SK-N-SH (cell line): ENCODE measurements at regions not wholly inside any gene's neighbourhood (a gene's known extent, or its start where the extent isn't known, plus 50 kb on each side); places are given as distances from the start of the nearest gene placed in this dataset.

Source experiments
- CTCF ChIA-PET: fragments of 300-600, 350-600 bp; formaldehyde crosslinking; extraction: SDS; loops from one replicate; lab custom pipeline; 2021; lab: Yijun Ruan, JAX
- POLR2A ChIA-PET: fragments of 350-600 bp; sonication (Branson Sonifier 250); formaldehyde crosslinking; extraction: SDS; loops from one replicate; lab custom pipeline; 2020; ENCODE audit warnings: antibody characterized with exemption, inconsistent platforms; lab: Yijun Ruan, JAX
- DNase-seq: peaks from one replicate; pipeline ENCODE4 v3.0.0; 2012
- H2AFZ ChIP-seq: fragments of 200-600 bp; sonication (generic); 2 replicates; pipeline ENCODE4 v1.8.1; 2016; ENCODE audit warnings: antibody characterized with exemption, mild to moderate bottlenecking, low read depth
- H3F3A ChIP-seq: fragments of 200-600 bp; sonication (generic); replicated peaks from 2 replicates; pipeline ENCODE3; 2016; ENCODE audit warnings: antibody characterized with exemption, mild to moderate bottlenecking; ENCODE audit not compliant: insufficient read depth
- H3K27ac ChIP-seq, 2 experiments: fragments of 200-500 bp in 1 of 2; fragments of 200-600 bp in 1 of 2; sonication (Bioruptor generic) in 1 of 2; sonication (generic), shearing (Covaris generic) in 1 of 2; 2 replicates each; pipeline versions ENCODE4 v1.5.1 to v1.6.1; 2014 to 2016; ENCODE audit warnings: low read depth in 2 of 2, inconsistent platforms in 1 of 2, low read length in 1 of 2, mild to moderate bottlenecking in 1 of 2, mixed read lengths in 1 of 2
- H3K27me3 ChIP-seq: fragments of 200-600 bp; sonication (generic), shearing (Covaris generic); 2 replicates; pipeline ENCODE4 v1.6.1; 2016; ENCODE audit warnings: mixed run types; ENCODE audit not compliant: insufficient read depth
- H3K36me3 ChIP-seq, 2 experiments: fragments of 200-500 bp in 1 of 2; fragments of 200-600 bp in 1 of 2; sonication (Bioruptor generic) in 1 of 2; sonication (generic) in 1 of 2; replicated peaks in 1 of 2; 2 replicates each; pipeline versions ENCODE3 to v1.5.1; 2014 to 2016; ENCODE audit warnings: low read length in 1 of 2, mild to moderate bottlenecking in 1 of 2; ENCODE audit not compliant: insufficient read depth in 2 of 2, control insufficient read depth in 1 of 2
- H3K4me1 ChIP-seq, 2 experiments: fragments of 200-500 bp in 1 of 2; fragments of 200-600 bp in 1 of 2; sonication (Bioruptor generic) in 1 of 2; sonication (generic), shearing (Covaris generic) in 1 of 2; 2 replicates each; pipeline versions ENCODE4 v1.5.1 to v1.6.1; 2014 to 2016; ENCODE audit warnings: low read depth in 1 of 2, low read length in 1 of 2, mixed run types in 1 of 2; ENCODE audit not compliant: insufficient read depth in 2 of 2, control insufficient read depth in 1 of 2
- H3K4me2 ChIP-seq: fragments of 200-600 bp; sonication (generic), shearing (Covaris generic); 2 replicates; pipeline ENCODE4 v1.6.1; 2017; ENCODE audit warnings: mixed run types
- H3K4me3 ChIP-seq, 2 experiments: fragments of 200-500 bp in 1 of 2; fragments of 200-600 bp in 1 of 2; sonication (Bioruptor generic) in 1 of 2; sonication (generic), shearing (Covaris generic) in 1 of 2; 2 replicates each; pipeline versions ENCODE4 v1.5.1 to v1.8.1; 2014 to 2016; ENCODE audit warnings: low read depth in 2 of 2, inconsistent platforms in 1 of 2, low read length in 1 of 2, mild to moderate bottlenecking in 1 of 2, mixed read lengths in 1 of 2, moderate library complexity in 1 of 2
- H3K79me2 ChIP-seq: fragments of 200-600 bp; sonication (generic); 2 replicates; pipeline ENCODE4 v1.8.1; 2017; ENCODE audit warnings: mild to moderate bottlenecking; ENCODE audit not compliant: insufficient read depth
- H3K9ac ChIP-seq: fragments of 200-600 bp; sonication (generic); 2 replicates; pipeline ENCODE4 v1.6.1; 2017; ENCODE audit warnings: mixed run types
- H3K9me2 ChIP-seq: fragments of 200-600 bp; sonication (generic); 2 replicates; pipeline ENCODE4 v1.6.1; 2017; ENCODE audit warnings: mixed run types
- H3K9me3 ChIP-seq: fragments of 200-600 bp; sonication (generic); 2 replicates; pipeline ENCODE4 v1.6.1; 2017; ENCODE audit warnings: mixed run types, mild to moderate bottlenecking, moderate library complexity
- H4K20me1 ChIP-seq: fragments of 200-600 bp; sonication (generic); 2 replicates; pipeline ENCODE4 v1.6.1; 2017; ENCODE audit warnings: mild to moderate bottlenecking, mixed run types; ENCODE audit not compliant: insufficient read depth
- CTCF ChIP-seq: fragments of 200-600 bp; sonication (generic); IDR thresholded peaks from 2 replicates; pipeline ENCODE4 v1.6.1; 2017; ENCODE audit warnings: antibody characterized with exemption, mild to moderate bottlenecking, moderate library complexity
- EP300 ChIP-seq, 2 experiments: IDR thresholded peaks; 2 replicates each; pipeline versions ENCODE4 v1.4.0 to v1.6.1; 2012; ENCODE audit warnings: borderline replicate concordance in 1 of 2, low read depth in 1 of 2, low read length in 1 of 2
- EZH2phosphoT487 ChIP-seq: fragments of 200-600 bp; sonication (generic); IDR thresholded peaks from 2 replicates; pipeline ENCODE4 v1.6.1; 2017; ENCODE audit warnings: low read depth, mixed run types, mild to moderate bottlenecking, antibody characterized with exemption, moderate library complexity, borderline replicate concordance
- FOXJ3 ChIP-seq: sonication (generic); formaldehyde crosslinking; IDR thresholded peaks from 2 replicates; pipeline ENCODE4 v1.5.1; 2020; ENCODE audit warnings: mild to moderate bottlenecking, missing genetic modification reagents
- FOXM1 ChIP-seq: IDR thresholded peaks from 2 replicates; pipeline ENCODE4 v1.4.0; 2012; ENCODE audit warnings: low read depth, mild to moderate bottlenecking
- JUND ChIP-seq: IDR thresholded peaks from 2 replicates; pipeline ENCODE4 v1.4.0; 2012
- NFIC ChIP-seq: IDR thresholded peaks from 2 replicates; pipeline ENCODE4 v1.4.0; 2012; ENCODE audit warnings: borderline replicate concordance
- POLR2AphosphoS5 ChIP-seq: IDR thresholded peaks from 2 replicates; pipeline ENCODE4 v1.6.1; 2012; ENCODE audit warnings: low read depth, low read length
- REST ChIP-seq: IDR thresholded peaks from 2 replicates; pipeline ENCODE4 v1.6.1; 2012; ENCODE audit warnings: mild to moderate bottlenecking, low read depth, low read length, moderate library complexity
- RFX5 ChIP-seq: IDR thresholded peaks from 2 replicates; pipeline ENCODE4 v1.6.1; 2012; ENCODE audit warnings: mild to moderate bottlenecking, improper control_type of control experiment, low read length
- RXRA ChIP-seq: IDR thresholded peaks from 2 replicates; pipeline ENCODE4 v1.4.0; 2012; ENCODE audit warnings: low read depth, mild to moderate bottlenecking, borderline replicate concordance
- SIN3A ChIP-seq: IDR thresholded peaks from 2 replicates; pipeline ENCODE4 v1.6.1; 2012; ENCODE audit warnings: low read depth, mild to moderate bottlenecking, low read length, moderate library complexity, borderline replicate concordance
- SMC3 ChIP-seq: IDR thresholded peaks from 2 replicates; pipeline ENCODE4 v1.6.1; 2012; ENCODE audit warnings: low read depth, low read length, improper control_type of control experiment
- TAF1 ChIP-seq: IDR thresholded peaks from 2 replicates; pipeline ENCODE4 v1.6.1; 2012; ENCODE audit warnings: low read depth, mild to moderate bottlenecking, low read length, moderate library complexity, borderline replicate concordance
- TEAD4 ChIP-seq: IDR thresholded peaks from 2 replicates; pipeline ENCODE4 v1.4.0; 2012; ENCODE audit warnings: mild to moderate bottlenecking, borderline replicate concordance; ENCODE audit not compliant: insufficient read depth
- USF1 ChIP-seq: IDR thresholded peaks from 2 replicates; pipeline ENCODE4 v1.4.0; 2012; ENCODE audit warnings: low read depth, borderline replicate concordance
- ZBTB33 ChIP-seq: IDR thresholded peaks from 2 replicates; pipeline ENCODE4 v1.4.0; 2012; ENCODE audit warnings: low read depth, borderline replicate concordance
- WGBS: methylation state at CpG from one replicate; pipeline ENCODE4 v1.1.6; 2017; ENCODE audit warnings: low lambda C conversion rate; 5-methylcytosine and 5-hydroxymethylcytosine counted together

GRCh38 chr16:6689643-6690042 lies 643.0 kb upstream of the RBFOX1 start:
- H3K9me3 ChIP-seq, result no peaks in the 10 kb centered on the region
- no peak overlapping the region for H3K9ac ChIP-seq
- ChIA-PET CTCF (no interaction called here), POLR2A (no interaction called here)
- H3K4me1 ChIP-seq, result no peaks in the 10 kb centered on the region
- no peak overlapping the region for H2AFZ ChIP-seq
- H3K79me2 ChIP-seq, result no peaks in the 10 kb centered on the region
- H3K4me3 ChIP-seq, result no peak overlapping the region
- no peaks in the 10 kb centered on the region for H4K20me1 ChIP-seq
- H3F3A ChIP-seq, result no peaks in the 10 kb centered on the region
- no peak overlapping the region for H3K4me2 ChIP-seq
- no peaks in the 10 kb centered on the region for H3K9me2 ChIP-seq
- no peaks in the 10 kb centered on the region for H3K36me3 ChIP-seq
- no peaks in the 10 kb centered on the region for H3K27me3 ChIP-seq
- no peak overlapping the region for H3K27ac ChIP-seq
- DNase-seq, result no peak
- 22% methylated on average over 5 of the region's 5 CpGs for WGBS
- TF ChIP-seq RFX5 (no peak), CTCF (no peak), EP300 (IDR thresholded peaks at IDR 0.05; ENCODE audit: borderline replicate concordance in 1 of 2, low read depth in 1 of 2, low read length in 1 of 2) (no peak), NFIC (no peak), TAF1 (no peak), RXRA (no peak), FOXJ3 (no peak), ZBTB33 (no peak), POLR2AphosphoS5 (no peak), USF1 (no peak), TEAD4 (no peak), FOXM1 (no peak), EZH2phosphoT487 (no peak), REST (no peak), JUND (no peak), SIN3A (no peak), SMC3 (no peak)
- TF ChIP-seq, all 33 proteins: peak for 0
